GM19238 (cell line): ENCODE measurements at regions not wholly inside any gene's neighbourhood (a gene's known extent, or its start where the extent isn't known, plus 50 kb on each side); places are given as distances from the start of the nearest gene placed in this dataset.

Experiments
- DNase-seq: peaks from one replicate; pipeline ENCODE4 v3.0.0; 2011; ENCODE audit warnings: low spot score; ENCODE audit not compliant: insufficient read length

GRCh38 chr13:107582171-107582570 is 633.2 kb downstream of the LIG4 start:
- DNase-seq: no peak

GRCh38 chr13:107580741-107581412 is 634.5 kb downstream of the LIG4 start:
- DNase-seq: no peak

GRCh38 chr13:107576430-107576829 is 638.9 kb downstream of the LIG4 start:
- no peak for DNase-seq

- no peak for DNase-seq
Measured at GRCh38 chr13:107574517-107575210, 640.7 kb downstream of the LIG4 start.

GRCh38 chr13:107573184-107573583 is 642.2 kb downstream of the LIG4 start:
- DNase-seq: no peak

- DNase-seq: no peak
Measured at GRCh38 chr13:107572156-107572555, 643.2 kb downstream of the LIG4 start.

GRCh38 chr13:107568181-107568580 is 647.2 kb downstream of the LIG4 start:
- DNase-seq: no peak

- DNase-seq: no peak
Measured at GRCh38 chr13:107563099-107563925, 652.0 kb downstream of the LIG4 start.

- no peak for DNase-seq
Measured at GRCh38 chr13:107562203-107562602, 653.1 kb downstream of the LIG4 start.

GRCh38 chr13:107554460-107554859 is 660.9 kb downstream of the LIG4 start:
- no peak for DNase-seq

- no peak for DNase-seq
Measured at GRCh38 chr13:107553838-107554237, 661.5 kb downstream of the LIG4 start.

- DNase-seq: no peak
Measured at GRCh38 chr13:107551521-107551920, 663.8 kb downstream of the LIG4 start.

GRCh38 chr13:107548338-107548737 is 667.0 kb downstream of the LIG4 start:
- DNase-seq: no peak

- no peak for DNase-seq
Measured at GRCh38 chr13:107545946-107546502, 669.3 kb downstream of the LIG4 start.

- no peak for DNase-seq
Measured at GRCh38 chr13:107534548-107534947, 680.8 kb downstream of the LIG4 start.

- DNase-seq: no peak
Measured at GRCh38 chr13:107531816-107532215, 683.5 kb downstream of the LIG4 start.

- no peak for DNase-seq
Measured at GRCh38 chr13:107531180-107531579, 684.2 kb downstream of the LIG4 start.

GRCh38 chr13:107529035-107529434 is 686.3 kb downstream of the LIG4 start:
- no peak for DNase-seq

- DNase-seq: no peak
Measured at GRCh38 chr13:107518780-107519179, 696.6 kb downstream of the LIG4 start.

- no peak for DNase-seq
Measured at GRCh38 chr13:107518292-107518691, 697.0 kb downstream of the LIG4 start.

- DNase-seq: no peak
Measured at GRCh38 chr13:107516517-107516916, 698.8 kb downstream of the LIG4 start.

GRCh38 chr13:107512551-107512950 is 702.8 kb downstream of the LIG4 start:
- DNase-seq: no peak
